H1 (cell line): ENCODE measurements at regions not wholly inside any gene's neighbourhood (a gene's known extent, or its start where the extent isn't known, plus 50 kb on each side); places are given as distances from the start of the nearest gene placed in this dataset.

Experiments used
- CTCF ChIA-PET: fragments of 300-600 bp; sonication (Branson Sonifier 250); formaldehyde crosslinking; loops from one replicate; lab custom pipeline; 2021; ENCODE audit not compliant: partially characterized antibody; lab: Charles Lee
- POLR2A ChIA-PET: fragments of 300-600 bp; sonication (Branson Sonifier 250); formaldehyde crosslinking; loops from one replicate; lab custom pipeline; 2021; ENCODE audit warnings: inconsistent platforms; ENCODE audit not compliant: partially characterized antibody; lab: Charles Lee
- DNase-seq, 2 experiments: peaks; one replicate each; pipeline versions ENCODE4 v3.0.0 to v3.0.0-alpha.2; 2010 to 2022; ENCODE audit warnings: low spot score in 2 of 2, low read depth in 1 of 2, mixed read lengths in 1 of 2
- FAIRE-seq: peaks from 2 replicates; lab custom pipeline; 2011; peaks lifted over from hg19 to GRCh38; lab: Jason Lieb, UNC
- H2AFZ ChIP-seq: 2 replicates; pipeline ENCODE4 v1.8.1; 2012; ENCODE audit warnings: low read length, inconsistent platforms
- H2AK5ac ChIP-seq: 2 replicates; pipeline ENCODE4 v1.6.1; 2013; ENCODE audit warnings: low read depth, low read length
- H2BK120ac ChIP-seq: replicated peaks from 2 replicates; pipeline ENCODE3; 2013; ENCODE audit warnings: low read depth, low read length, inconsistent platforms
- H2BK12ac ChIP-seq: 2 replicates; pipeline ENCODE4 v1.6.1; 2013; ENCODE audit warnings: low read depth, low read length
- H2BK15ac ChIP-seq: 2 replicates; pipeline ENCODE4 v1.6.1; 2013; ENCODE audit warnings: low read length
- H2BK20ac ChIP-seq: 2 replicates; pipeline ENCODE4 v1.6.1; 2013; ENCODE audit warnings: low read length
- H2BK5ac ChIP-seq: 2 replicates; pipeline ENCODE4 v1.6.1; 2013; ENCODE audit warnings: low read depth, low read length
- H3K14ac ChIP-seq: 2 replicates; pipeline ENCODE4 v1.6.1; 2013; ENCODE audit warnings: inconsistent platforms; ENCODE audit not compliant: insufficient read length
- H3K18ac ChIP-seq: 2 replicates; pipeline ENCODE4 v1.6.1; 2013; ENCODE audit warnings: low read length; ENCODE audit errors: extremely low read depth
- H3K23ac ChIP-seq: 2 replicates; pipeline ENCODE4 v1.6.1; 2013; ENCODE audit warnings: inconsistent platforms; ENCODE audit not compliant: insufficient read length
- H3K23me2 ChIP-seq: 2 replicates; pipeline ENCODE4 v1.6.1; 2013; ENCODE audit warnings: low read depth, low read length
- H3K27ac ChIP-seq: 2 replicates; pipeline ENCODE4 v1.6.1; 2011; ENCODE audit warnings: low read depth, low read length, inconsistent platforms
- H3K27me3 ChIP-seq, 4 experiments: replicated peaks in 1 of 4; 1 replicate in 1 of 4; 2 replicates in 3 of 4; pipeline versions ENCODE4 v1.6.1 to v1.8.1; 2011 to 2013; ENCODE audit warnings: low read length in 3 of 4, mild to moderate bottlenecking in 3 of 4, inconsistent platforms in 2 of 4, mixed read lengths in 2 of 4, moderate library complexity in 1 of 4; ENCODE audit not compliant: control insufficient read depth in 3 of 4, insufficient read depth in 3 of 4; ENCODE audit errors: extremely low read depth in 1 of 4
- H3K36me3 ChIP-seq, 4 experiments: 2 replicates each; pipeline versions ENCODE4 v1.6.1 to v1.8.1; 2011 to 2013; ENCODE audit warnings: mild to moderate bottlenecking in 4 of 4, low read length in 3 of 4, moderate library complexity in 2 of 4, control low read depth in 1 of 4, inconsistent platforms in 1 of 4; ENCODE audit not compliant: insufficient read depth in 4 of 4, control insufficient read depth in 2 of 4
- H3K4ac ChIP-seq: replicated peaks from 2 replicates; pipeline ENCODE3; 2013; ENCODE audit warnings: low read length, low read depth, mixed read lengths, inconsistent platforms; ENCODE audit not compliant: insufficient read length
- H3K4me1 ChIP-seq, 4 experiments: replicated peaks in 1 of 4; 1 replicate in 1 of 4; 2 replicates in 3 of 4; pipeline versions ENCODE4 v1.6.1 to v1.8.1; 2011 to 2013; ENCODE audit warnings: low read length in 3 of 4, inconsistent platforms in 2 of 4, mixed read lengths in 1 of 4; ENCODE audit not compliant: insufficient read depth in 4 of 4, control insufficient read depth in 3 of 4
- H3K4me2 ChIP-seq, 2 experiments: 2 replicates each; pipeline versions ENCODE4 v1.6.1 to v1.8.1; 2011 to 2013; ENCODE audit warnings: low read depth in 2 of 2, low read length in 2 of 2, control low read depth in 1 of 2, inconsistent platforms in 1 of 2, mild to moderate bottlenecking in 1 of 2; ENCODE audit not compliant: insufficient read depth in 1 of 2
- H3K4me3 ChIP-seq, 4 experiments: fragments of 200-600, 300-600 bp in 1 of 4; sonication (generic), shearing (Covaris generic), sonication (Bioruptor Twin) in 1 of 4; 2 replicates each; pipeline versions ENCODE4 v1.5.1 to v1.8.1; 2011 to 2016; ENCODE audit warnings: low read length in 4 of 4, low read depth in 3 of 4, control low read depth in 2 of 4, inconsistent platforms in 2 of 4, mild to moderate bottlenecking in 2 of 4, mixed read lengths in 1 of 4, moderate library complexity in 1 of 4; ENCODE audit not compliant: insufficient read depth in 2 of 4; ENCODE audit errors: extremely low read depth in 1 of 4
- H3K56ac ChIP-seq: replicated peaks from 2 replicates; pipeline ENCODE3; 2013; ENCODE audit warnings: low read depth, mild to moderate bottlenecking, mixed read lengths, low read length, inconsistent platforms; ENCODE audit not compliant: insufficient read length
- H3K79me1 ChIP-seq: 2 replicates; pipeline ENCODE4 v1.6.1; 2013; ENCODE audit warnings: low read depth, low read length, control low read depth
- H3K79me2 ChIP-seq, 2 experiments: 2 replicates each; pipeline versions ENCODE4 v1.6.1 to v1.8.1; 2012 to 2013; ENCODE audit warnings: low read length in 2 of 2, mild to moderate bottlenecking in 2 of 2, inconsistent platforms in 1 of 2; ENCODE audit not compliant: insufficient read depth in 2 of 2, control insufficient read depth in 1 of 2
- H3K9ac ChIP-seq, 4 experiments: replicated peaks in 1 of 4; 1 replicate in 1 of 4; 2 replicates in 3 of 4; pipeline versions ENCODE4 v1.6.1 to v1.8.1; 2011 to 2013; ENCODE audit warnings: low read depth in 3 of 4, low read length in 3 of 4, control low read depth in 2 of 4, mild to moderate bottlenecking in 2 of 4, moderate library complexity in 2 of 4, inconsistent platforms in 1 of 4; ENCODE audit errors: extremely low read depth in 1 of 4
- H3K9me3 ChIP-seq, 2 experiments: 2 replicates each; pipeline versions ENCODE4 v1.6.1 to v1.8.1; 2012 to 2013; ENCODE audit warnings: mild to moderate bottlenecking in 2 of 2, moderate library complexity in 2 of 2, control low read depth in 1 of 2, inconsistent platforms in 1 of 2, low read depth in 1 of 2, low read length in 1 of 2, mixed read lengths in 1 of 2; ENCODE audit not compliant: insufficient read depth in 2 of 2
- H4K20me1 ChIP-seq, 2 experiments: replicated peaks in 1 of 2; 2 replicates each; pipeline versions ENCODE3 to v1.8.1; 2011 to 2013; ENCODE audit warnings: inconsistent platforms in 2 of 2, low read length in 2 of 2, mild to moderate bottlenecking in 1 of 2; ENCODE audit not compliant: insufficient read depth in 2 of 2, control insufficient read depth in 1 of 2
- H4K5ac ChIP-seq: 2 replicates; pipeline ENCODE4 v1.6.1; 2013; ENCODE audit warnings: low read length, low read depth, mixed read lengths, inconsistent platforms; ENCODE audit not compliant: insufficient read length
- H4K8ac ChIP-seq: 2 replicates; pipeline ENCODE4 v1.8.0; 2013; ENCODE audit warnings: mild to moderate bottlenecking, moderate library complexity, low read length, inconsistent platforms; ENCODE audit not compliant: insufficient read depth; ENCODE audit errors: extremely low read depth
- H4K91ac ChIP-seq: replicated peaks from 2 replicates; pipeline ENCODE3; 2013; ENCODE audit warnings: low read length, mixed read lengths, inconsistent platforms; ENCODE audit not compliant: insufficient read length
- WGBS, 2 experiments: shearing (Covaris generic) in 1 of 2; methylation state at CpG; one replicate each; pipeline versions ENCODE4 v1.1.6 to v1.1.7; 2013 to 2015; ENCODE audit warnings: low lambda C conversion rate in 2 of 2, mixed read lengths in 2 of 2, inconsistent platforms in 1 of 2, low coverage in 1 of 2, missing lambda C conversion rate in 1 of 2; ENCODE audit not compliant: insufficient replicate concordance in 2 of 2, insufficient coverage in 1 of 2, insufficient read length in 1 of 2; ENCODE audit errors: extremely low coverage in 1 of 2, missing lambda C conversion rate in 1 of 2; 5-methylcytosine and 5-hydroxymethylcytosine counted together
- TF ChIP-seq, protein P1 (sequence below), 3 experiments: IDR thresholded peaks; 1 replicate in 2 of 3; 2 replicates in 1 of 3; pipeline versions ENCODE4 v1.5.1 to v1.6.1; 2011; ENCODE audit warnings: low read length in 3 of 3, mild to moderate bottlenecking in 3 of 3, inconsistent platforms in 2 of 3, low read depth in 1 of 3, moderate library complexity in 1 of 3; ENCODE audit not compliant: insufficient read depth in 1 of 3; ENCODE audit errors: control extremely low read depth in 1 of 3
- TF ChIP-seq, protein P2 (sequence below): IDR thresholded peaks from 2 replicates; pipeline ENCODE4 v1.6.1; 2012; ENCODE audit warnings: low read length, inconsistent platforms

DNA sequence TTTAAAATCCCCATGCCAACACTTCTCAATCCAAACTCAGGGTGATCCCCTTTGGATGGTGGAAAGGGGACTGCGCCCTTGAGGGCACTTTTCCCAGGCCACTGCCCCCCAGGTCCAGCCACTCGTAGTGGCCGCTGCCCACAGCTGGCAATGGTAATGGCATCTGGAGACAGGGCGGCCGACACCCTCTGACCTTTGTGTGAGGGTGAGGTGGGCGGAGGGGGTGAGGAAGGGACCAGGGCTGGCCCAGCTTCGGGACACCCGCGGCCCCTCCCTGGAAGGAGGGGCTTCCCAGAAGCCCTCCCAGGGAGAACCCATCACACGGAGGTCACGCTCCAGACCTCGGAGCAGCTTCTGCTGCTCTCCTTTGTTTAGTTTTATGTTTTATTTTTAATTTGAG lies 289.7 kb downstream of the FOXL1 start:
- H4K8ac ChIP-seq, result no peak overlapping the region
- no peaks in the 10 kb centered on the region for H3K79me2 ChIP-seq
- no peak overlapping the region for H2BK15ac ChIP-seq
- FAIRE-seq (no peak), DNase-seq (no peak)
- H2BK120ac ChIP-seq, result no peak overlapping the region
- no peak overlapping the region for H3K4me2 ChIP-seq
- H4K5ac ChIP-seq, result no peak overlapping the region
- H2BK20ac ChIP-seq, result no peak overlapping the region
- 94% methylated on average over 12 of the region's 12 CpGs; no CpG with 5 or more reads in 1 of the 2 experiments for WGBS, 2 experiments
- H2AK5ac ChIP-seq, result no peak overlapping the region
- H3K27ac ChIP-seq, result no peak overlapping the region
- TF ChIP-seq, protein P1, sequence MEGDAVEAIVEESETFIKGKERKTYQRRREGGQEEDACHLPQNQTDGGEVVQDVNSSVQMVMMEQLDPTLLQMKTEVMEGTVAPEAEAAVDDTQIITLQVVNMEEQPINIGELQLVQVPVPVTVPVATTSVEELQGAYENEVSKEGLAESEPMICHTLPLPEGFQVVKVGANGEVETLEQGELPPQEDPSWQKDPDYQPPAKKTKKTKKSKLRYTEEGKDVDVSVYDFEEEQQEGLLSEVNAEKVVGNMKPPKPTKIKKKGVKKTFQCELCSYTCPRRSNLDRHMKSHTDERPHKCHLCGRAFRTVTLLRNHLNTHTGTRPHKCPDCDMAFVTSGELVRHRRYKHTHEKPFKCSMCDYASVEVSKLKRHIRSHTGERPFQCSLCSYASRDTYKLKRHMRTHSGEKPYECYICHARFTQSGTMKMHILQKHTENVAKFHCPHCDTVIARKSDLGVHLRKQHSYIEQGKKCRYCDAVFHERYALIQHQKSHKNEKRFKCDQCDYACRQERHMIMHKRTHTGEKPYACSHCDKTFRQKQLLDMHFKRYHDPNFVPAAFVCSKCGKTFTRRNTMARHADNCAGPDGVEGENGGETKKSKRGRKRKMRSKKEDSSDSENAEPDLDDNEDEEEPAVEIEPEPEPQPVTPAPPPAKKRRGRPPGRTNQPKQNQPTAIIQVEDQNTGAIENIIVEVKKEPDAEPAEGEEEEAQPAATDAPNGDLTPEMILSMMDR (IDR thresholded peaks at IDR 0.05; ENCODE audit: control extremely low read depth in 1 of 3, insufficient read depth in 1 of 3, low read depth in 1 of 3, low read length in 3 of 3), result no peak
- TF ChIP-seq, protein P2, sequence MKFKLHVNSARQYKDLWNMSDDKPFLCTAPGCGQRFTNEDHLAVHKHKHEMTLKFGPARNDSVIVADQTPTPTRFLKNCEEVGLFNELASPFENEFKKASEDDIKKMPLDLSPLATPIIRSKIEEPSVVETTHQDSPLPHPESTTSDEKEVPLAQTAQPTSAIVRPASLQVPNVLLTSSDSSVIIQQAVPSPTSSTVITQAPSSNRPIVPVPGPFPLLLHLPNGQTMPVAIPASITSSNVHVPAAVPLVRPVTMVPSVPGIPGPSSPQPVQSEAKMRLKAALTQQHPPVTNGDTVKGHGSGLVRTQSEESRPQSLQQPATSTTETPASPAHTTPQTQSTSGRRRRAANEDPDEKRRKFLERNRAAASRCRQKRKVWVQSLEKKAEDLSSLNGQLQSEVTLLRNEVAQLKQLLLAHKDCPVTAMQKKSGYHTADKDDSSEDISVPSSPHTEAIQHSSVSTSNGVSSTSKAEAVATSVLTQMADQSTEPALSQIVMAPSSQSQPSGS, result no peak
- no peak overlapping the region for H2BK5ac ChIP-seq
- H4K20me1 ChIP-seq, result no peaks in the 10 kb centered on the region
- no peak overlapping the region for H3K56ac ChIP-seq
- ChIA-PET POLR2A (no interaction called here), CTCF (interaction anchor here (1.0 kb wide), 3 partner anchors 11 to 405 kb away, joined by 3 read pairs; no protein-coding TSS in a partner anchor)
- H3K18ac ChIP-seq, result no peak overlapping the region
- no peaks in the 10 kb centered on the region for H3K4me1 ChIP-seq
- H3K4me3 ChIP-seq, result no peak overlapping the region
- no peaks in the 10 kb centered on the region for H3K23me2 ChIP-seq
- H3K23ac ChIP-seq, result no peak overlapping the region
- H3K27me3 ChIP-seq, result no peaks in the 10 kb centered on the region
- H3K79me1 ChIP-seq, result no peaks in the 10 kb centered on the region
- H2AFZ ChIP-seq, result no peak overlapping the region
- no peak overlapping the region for H4K91ac ChIP-seq
- no peak overlapping the region for H2BK12ac ChIP-seq
- no peak overlapping the region for H3K4ac ChIP-seq
- H3K36me3 ChIP-seq, result no peaks in the 10 kb centered on the region
- peaks cover 2 to 6% of the 10 kb centered on the region in 2 experiments; a peak in 3 of 4 replicates for H3K9me3 ChIP-seq
- H3K14ac ChIP-seq, result no peak overlapping the region
- no peak overlapping the region for H3K9ac ChIP-seq
